GM23338 (cell line): ENCODE measurements at regions not wholly inside any gene's neighbourhood (a gene's known extent, or its start where the extent isn't known, plus 50 kb on each side); places are given as distances from the start of the nearest gene placed in this dataset.
"Not testable (repeated sequence)": the region's sequence is repeated elsewhere in the genome, so short reads cannot be mapped to it uniquely, and the experiment has no call there.

Source experiments
- CREB1 ChIP-seq: fragments of 250-450 bp; sonication (Bioruptor Pico); IDR thresholded peaks from 2 replicates; pipeline ENCODE4 v1.5.0; 2020; ENCODE audit warnings: low read depth, mild to moderate bottlenecking, moderate library complexity
- EZH2 ChIP-seq: fragments of 200-600 bp; sonication (generic); IDR thresholded peaks from one replicate; pipeline ENCODE4 v1.8.0; 2017; ENCODE audit warnings: antibody characterized with exemption, mild to moderate bottlenecking, low read depth; ENCODE audit not compliant: unreplicated experiment
- EZH2phosphoT487 ChIP-seq: fragments of 200-600 bp; sonication (generic); IDR thresholded peaks from one replicate; pipeline ENCODE4 v1.8.1; 2018; ENCODE audit warnings: antibody characterized with exemption; ENCODE audit not compliant: unreplicated experiment
- JUNB ChIP-seq: IDR thresholded peaks from one replicate; pipeline ENCODE4 v1.6.1; 2016; ENCODE audit warnings: antibody characterized with exemption; ENCODE audit not compliant: unreplicated experiment
- NANOG ChIP-seq: IDR thresholded peaks from 2 replicates; pipeline ENCODE4 v1.6.1; 2016; ENCODE audit warnings: antibody characterized with exemption, borderline replicate concordance
- POLR2AphosphoS5 ChIP-seq: IDR thresholded peaks from 2 replicates; pipeline ENCODE4 v1.6.1; 2016; ENCODE audit warnings: antibody characterized with exemption, low read depth
- STAT1 ChIP-seq: IDR thresholded peaks from one replicate; pipeline ENCODE4 v1.6.1; 2016; ENCODE audit warnings: antibody characterized with exemption; ENCODE audit not compliant: unreplicated experiment
- TF ChIP-seq, protein P1 (sequence below), 2 experiments: fragments of 200-600 bp in 1 of 2; sonication (generic) in 1 of 2; conservative IDR thresholded peaks; 2 replicates each; pipeline versions ENCODE4 v1.5.1 to v1.6.1; 2016 to 2017; ENCODE audit warnings: antibody characterized with exemption in 2 of 2, low read depth in 2 of 2, mild to moderate bottlenecking in 2 of 2, moderate library complexity in 1 of 2
- TF ChIP-seq, protein P2 (sequence below): IDR thresholded peaks from one replicate; pipeline ENCODE4 v1.6.1; 2018; ENCODE audit warnings: antibody characterized with exemption; ENCODE audit not compliant: unreplicated experiment

DNA sequence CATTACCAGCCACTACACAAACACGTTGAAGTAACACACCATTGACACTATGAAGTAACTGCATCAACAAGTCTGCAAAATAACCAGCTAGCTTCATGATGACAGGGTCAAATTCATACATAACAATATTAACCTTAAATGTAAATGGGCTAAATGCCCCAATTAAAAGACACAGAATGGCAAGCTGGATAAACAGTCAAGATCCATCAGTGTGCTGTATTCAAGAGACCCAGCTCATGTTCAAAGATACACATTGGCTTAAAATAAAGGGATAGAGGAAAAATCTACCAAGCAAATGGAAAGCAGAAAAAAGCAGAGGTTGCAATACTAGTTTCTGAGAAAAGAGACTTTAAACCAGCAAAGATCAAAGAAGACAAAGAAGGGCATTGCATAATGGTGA, 543.0 kb downstream of the ANKRD50 start:
- TF ChIP-seq, protein P1, sequence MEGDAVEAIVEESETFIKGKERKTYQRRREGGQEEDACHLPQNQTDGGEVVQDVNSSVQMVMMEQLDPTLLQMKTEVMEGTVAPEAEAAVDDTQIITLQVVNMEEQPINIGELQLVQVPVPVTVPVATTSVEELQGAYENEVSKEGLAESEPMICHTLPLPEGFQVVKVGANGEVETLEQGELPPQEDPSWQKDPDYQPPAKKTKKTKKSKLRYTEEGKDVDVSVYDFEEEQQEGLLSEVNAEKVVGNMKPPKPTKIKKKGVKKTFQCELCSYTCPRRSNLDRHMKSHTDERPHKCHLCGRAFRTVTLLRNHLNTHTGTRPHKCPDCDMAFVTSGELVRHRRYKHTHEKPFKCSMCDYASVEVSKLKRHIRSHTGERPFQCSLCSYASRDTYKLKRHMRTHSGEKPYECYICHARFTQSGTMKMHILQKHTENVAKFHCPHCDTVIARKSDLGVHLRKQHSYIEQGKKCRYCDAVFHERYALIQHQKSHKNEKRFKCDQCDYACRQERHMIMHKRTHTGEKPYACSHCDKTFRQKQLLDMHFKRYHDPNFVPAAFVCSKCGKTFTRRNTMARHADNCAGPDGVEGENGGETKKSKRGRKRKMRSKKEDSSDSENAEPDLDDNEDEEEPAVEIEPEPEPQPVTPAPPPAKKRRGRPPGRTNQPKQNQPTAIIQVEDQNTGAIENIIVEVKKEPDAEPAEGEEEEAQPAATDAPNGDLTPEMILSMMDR (conservative IDR thresholded peaks at IDR 0.05; ENCODE audit: low read depth in 2 of 2): not testable (repeated sequence)
- TF ChIP-seq, protein P2, sequence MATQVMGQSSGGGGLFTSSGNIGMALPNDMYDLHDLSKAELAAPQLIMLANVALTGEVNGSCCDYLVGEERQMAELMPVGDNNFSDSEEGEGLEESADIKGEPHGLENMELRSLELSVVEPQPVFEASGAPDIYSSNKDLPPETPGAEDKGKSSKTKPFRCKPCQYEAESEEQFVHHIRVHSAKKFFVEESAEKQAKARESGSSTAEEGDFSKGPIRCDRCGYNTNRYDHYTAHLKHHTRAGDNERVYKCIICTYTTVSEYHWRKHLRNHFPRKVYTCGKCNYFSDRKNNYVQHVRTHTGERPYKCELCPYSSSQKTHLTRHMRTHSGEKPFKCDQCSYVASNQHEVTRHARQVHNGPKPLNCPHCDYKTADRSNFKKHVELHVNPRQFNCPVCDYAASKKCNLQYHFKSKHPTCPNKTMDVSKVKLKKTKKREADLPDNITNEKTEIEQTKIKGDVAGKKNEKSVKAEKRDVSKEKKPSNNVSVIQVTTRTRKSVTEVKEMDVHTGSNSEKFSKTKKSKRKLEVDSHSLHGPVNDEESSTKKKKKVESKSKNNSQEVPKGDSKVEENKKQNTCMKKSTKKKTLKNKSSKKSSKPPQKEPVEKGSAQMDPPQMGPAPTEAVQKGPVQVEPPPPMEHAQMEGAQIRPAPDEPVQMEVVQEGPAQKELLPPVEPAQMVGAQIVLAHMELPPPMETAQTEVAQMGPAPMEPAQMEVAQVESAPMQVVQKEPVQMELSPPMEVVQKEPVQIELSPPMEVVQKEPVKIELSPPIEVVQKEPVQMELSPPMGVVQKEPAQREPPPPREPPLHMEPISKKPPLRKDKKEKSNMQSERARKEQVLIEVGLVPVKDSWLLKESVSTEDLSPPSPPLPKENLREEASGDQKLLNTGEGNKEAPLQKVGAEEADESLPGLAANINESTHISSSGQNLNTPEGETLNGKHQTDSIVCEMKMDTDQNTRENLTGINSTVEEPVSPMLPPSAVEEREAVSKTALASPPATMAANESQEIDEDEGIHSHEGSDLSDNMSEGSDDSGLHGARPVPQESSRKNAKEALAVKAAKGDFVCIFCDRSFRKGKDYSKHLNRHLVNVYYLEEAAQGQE: not testable (repeated sequence)
- TF ChIP-seq POLR2AphosphoS5; EZH2phosphoT487; EZH2; CREB1 (CRISPR knock-in tag); STAT1; NANOG; JUNB: not testable (repeated sequence)
